HG03521 (cell line): ENCODE measurements at regions not wholly inside any gene's neighbourhood (a gene's known extent, or its start where the extent isn't known, plus 50 kb on each side); places are given as distances from the start of the nearest gene placed in this dataset.

Experiments
- ATAC-seq: cut with Tn5 transposase; IDR thresholded peaks from one replicate; pipeline ENCODE4 v1.9.1; 2021; ENCODE audit warnings: mild to moderate bottlenecking, moderate library complexity; ENCODE audit not compliant: unreplicated experiment

DNA sequence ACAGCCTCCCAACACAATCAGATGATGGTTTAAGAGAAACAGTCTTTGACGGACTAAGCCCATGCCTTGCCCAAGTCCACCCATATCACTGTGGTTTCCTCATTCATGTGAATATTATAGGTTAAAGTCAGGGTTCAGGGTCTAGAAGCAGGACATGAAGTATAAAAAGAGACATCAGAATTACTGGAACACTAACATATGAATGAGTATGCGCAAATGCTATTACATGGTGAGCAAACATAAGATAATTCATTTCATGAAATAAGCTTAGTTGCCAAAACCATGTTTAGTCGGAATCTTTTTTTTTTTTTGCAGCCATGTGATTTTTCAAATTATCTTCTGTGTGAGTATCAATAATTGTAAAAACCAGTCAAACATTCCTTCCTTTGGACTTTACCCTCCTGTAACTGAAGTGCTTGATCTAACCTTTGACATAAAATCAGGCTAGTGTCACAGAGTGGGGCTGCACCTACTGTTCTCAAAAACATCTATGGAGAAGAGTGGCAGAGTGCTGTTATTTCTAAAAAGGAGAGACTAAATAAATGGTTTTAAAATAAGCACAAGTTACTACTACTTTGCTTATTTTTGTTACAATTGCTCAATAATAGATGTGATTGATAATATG lies 84.9 kb upstream of the NRIP1 start:
- ATAC-seq = no peak

GRCh38 chr21:15151385-15152103 lies 86.7 kb upstream of the NRIP1 start:
- ATAC-seq = no peak

- no peak for ATAC-seq
Measured at GRCh38 chr21:15152591-15152990, 87.8 kb upstream of the NRIP1 start.

DNA sequence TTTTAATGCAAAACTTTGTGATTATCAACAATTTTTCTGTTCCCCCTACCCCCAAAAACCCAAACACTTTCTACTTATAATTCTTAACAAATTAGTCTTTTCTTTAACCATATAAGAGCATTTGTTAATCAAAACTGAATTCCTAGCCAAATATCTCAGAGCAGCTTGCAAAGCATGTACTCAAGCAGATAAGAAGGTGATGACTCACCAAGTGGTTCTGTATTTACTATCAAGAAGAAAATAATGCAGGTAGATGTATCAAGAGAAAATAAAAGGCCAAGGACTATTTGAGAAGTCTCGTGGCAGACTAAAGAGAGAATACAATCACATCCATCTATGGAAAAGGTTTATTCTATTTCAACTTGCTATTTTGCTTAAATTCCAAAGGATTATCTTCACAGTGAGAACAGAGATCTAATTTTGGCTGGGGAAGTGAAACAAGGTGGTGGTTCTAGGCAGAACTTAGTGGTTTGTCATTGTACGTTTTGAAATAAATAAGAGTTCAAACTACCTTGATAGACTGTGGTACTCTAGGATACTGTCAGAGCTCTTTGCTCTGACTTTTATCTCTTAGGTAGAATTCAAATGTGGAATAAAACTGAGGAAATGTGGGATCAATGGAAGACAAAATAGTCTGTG lies 94.7 kb upstream of the NRIP1 start:
- no peak for ATAC-seq

- ATAC-seq = no peak
Measured at GRCh38 chr21:15160136-15160535, 95.3 kb upstream of the NRIP1 start.

DNA sequence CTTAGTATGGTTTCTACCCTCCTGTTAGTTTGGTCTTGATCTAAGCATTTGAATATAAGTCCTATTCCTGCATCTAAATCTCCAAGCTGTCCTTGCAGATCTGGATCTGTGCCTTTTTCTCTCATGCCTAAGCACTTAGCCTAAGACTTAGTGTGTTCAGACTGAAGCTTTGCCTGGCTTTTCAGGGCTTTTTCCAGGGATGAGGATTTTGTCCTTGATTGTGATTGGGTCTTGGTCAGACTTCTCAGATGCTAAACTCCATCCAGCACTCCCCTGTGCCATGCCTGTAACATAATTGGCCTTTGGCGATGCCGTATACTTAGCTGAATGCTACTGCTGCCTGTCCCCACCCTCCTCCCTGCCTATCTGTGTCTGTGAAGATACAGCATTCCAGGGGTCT lies 98.1 kb upstream of the NRIP1 start:
- no peak for ATAC-seq

GRCh38 chr21:15164273-15164672 lies 99.5 kb upstream of the NRIP1 start:
- no peak for ATAC-seq

GRCh38 chr21:15164678-15165303 lies 100.0 kb upstream of the NRIP1 start:
- no peak for ATAC-seq

DNA sequence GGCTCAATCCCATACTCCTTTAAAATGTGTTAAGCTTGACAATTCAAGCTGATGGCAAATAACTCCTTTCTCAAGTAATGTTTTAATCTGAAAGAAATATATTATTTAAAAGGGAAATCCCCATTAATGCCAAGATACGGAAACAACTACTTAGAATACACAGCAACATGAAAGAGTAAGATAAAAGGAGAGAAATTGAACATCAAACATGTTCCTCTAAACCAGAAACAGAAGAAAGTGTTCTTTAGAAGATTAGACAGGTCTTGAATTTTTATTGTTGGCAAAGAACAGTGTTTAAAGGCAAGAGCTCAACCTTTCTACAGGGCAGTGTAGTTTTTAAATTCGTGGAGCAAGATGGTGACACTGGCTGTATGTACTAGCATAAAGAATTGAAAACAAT lies 105.8 kb upstream of the NRIP1 start:
- ATAC-seq = no peak

- ATAC-seq = no peak
Measured at GRCh38 chr21:15171546-15171945, 106.7 kb upstream of the NRIP1 start.

- no peak for ATAC-seq
Measured at GRCh38 chr21:15172963-15173362, 108.2 kb upstream of the NRIP1 start.

GRCh38 chr21:15174923-15175322 lies 110.1 kb upstream of the NRIP1 start:
- no peak for ATAC-seq

DNA sequence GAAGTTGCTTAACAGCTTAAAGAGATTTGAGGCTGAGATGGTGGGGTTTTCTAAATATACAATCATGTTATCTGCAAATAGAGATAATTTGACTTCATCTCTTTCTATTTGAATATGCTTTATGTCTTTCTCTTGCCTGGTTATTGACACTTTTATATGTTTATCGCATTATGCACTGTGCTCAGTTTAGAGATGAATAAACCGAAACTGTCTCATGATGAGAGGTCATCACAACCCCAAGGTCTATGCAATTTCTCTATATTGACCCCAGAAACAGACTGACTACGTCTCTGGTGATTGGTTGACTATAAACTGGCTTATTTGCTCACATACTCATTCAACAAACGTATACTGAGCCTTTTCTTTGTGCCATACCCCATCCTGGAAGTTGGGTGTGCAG lies 117.9 kb upstream of the NRIP1 start:
- no peak for ATAC-seq

GRCh38 chr21:15183813-15184257 lies 119.0 kb upstream of the NRIP1 start:
- no peak for ATAC-seq

- no peak for ATAC-seq
Measured at GRCh38 chr21:15190412-15190811, 125.6 kb upstream of the NRIP1 start.

DNA sequence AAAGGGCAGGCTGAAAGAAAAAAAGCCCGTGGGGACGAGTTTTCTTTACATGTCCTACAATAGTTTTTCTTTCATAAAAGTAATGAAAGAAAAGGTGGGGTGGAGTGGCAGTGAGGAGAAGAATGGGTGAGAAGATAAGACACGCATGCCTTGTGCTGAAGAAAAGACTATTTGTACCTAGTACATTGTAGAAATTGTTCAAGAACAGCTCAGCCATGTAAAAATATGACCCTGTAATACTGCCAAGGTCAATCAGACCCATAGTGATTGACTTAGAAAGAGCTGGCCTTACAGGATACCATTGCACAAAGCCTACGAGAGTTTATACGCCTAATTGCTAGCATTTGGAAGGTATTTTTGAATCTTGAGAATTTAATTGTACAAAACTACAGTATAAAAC lies 126.0 kb upstream of the NRIP1 start:
- ATAC-seq = no peak

GRCh38 chr21:15191342-15191741 lies 126.5 kb upstream of the NRIP1 start:
- no peak for ATAC-seq

GRCh38 chr21:15192243-15192642 lies 127.4 kb upstream of the NRIP1 start:
- ATAC-seq = no peak

DNA sequence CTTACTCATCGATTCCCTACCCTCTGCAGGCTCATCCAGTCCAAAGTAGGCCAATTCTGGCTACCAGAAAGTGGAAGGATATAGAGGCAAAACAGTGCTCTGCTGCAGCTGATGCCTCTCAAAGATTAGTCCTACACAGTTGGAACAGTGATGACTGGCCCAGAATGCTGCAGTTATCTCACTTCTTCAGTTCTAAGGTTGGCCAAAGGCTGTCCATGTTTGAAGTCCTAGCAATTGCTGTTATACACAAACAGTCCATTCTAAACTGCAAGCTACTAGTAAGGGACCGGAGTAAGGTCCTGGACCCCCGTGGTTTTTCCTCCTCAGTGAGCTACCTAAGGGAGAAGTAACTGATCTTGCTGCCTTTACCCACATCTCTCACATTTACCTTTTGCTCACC lies 129.1 kb upstream of the NRIP1 start:
- ATAC-seq = no peak

- ATAC-seq = no peak
Measured at GRCh38 chr21:15195104-15195503, 130.3 kb upstream of the NRIP1 start.

DNA sequence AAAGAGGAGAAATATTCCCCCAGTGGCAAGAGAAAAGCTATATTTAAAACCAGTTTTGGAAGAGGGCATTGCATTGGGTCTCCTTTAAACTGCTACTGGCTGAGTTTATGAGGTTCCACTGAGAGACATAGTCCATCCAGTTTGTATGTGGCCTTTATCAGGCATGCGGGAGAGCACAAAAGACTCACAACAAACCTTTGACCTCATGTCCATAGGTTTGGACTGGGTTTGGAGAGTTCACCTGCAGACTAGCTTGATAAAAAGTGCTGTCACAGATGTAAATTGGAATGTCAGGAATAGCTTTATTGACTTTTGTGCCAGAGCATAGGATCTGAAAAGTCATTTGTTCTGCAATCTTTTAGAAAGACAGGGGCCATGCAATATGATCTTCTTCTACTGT lies 131.0 kb upstream of the NRIP1 start:
- ATAC-seq = no peak

GRCh38 chr21:15197696-15198095 lies 132.9 kb upstream of the NRIP1 start:
- ATAC-seq = no peak
